UCSD-AML1 (cell line): ENCODE measurements at regions not wholly inside any gene's neighbourhood (a gene's known extent, or its start where the extent isn't known, plus 50 kb on each side); places are given as distances from the start of the nearest gene placed in this dataset.

Experiments
- DNase-seq: peaks from one replicate; lab custom pipeline; 2025; ENCODE audit not compliant: unreplicated experiment; lab: John Stamatoyannopoulos, UW

DNA sequence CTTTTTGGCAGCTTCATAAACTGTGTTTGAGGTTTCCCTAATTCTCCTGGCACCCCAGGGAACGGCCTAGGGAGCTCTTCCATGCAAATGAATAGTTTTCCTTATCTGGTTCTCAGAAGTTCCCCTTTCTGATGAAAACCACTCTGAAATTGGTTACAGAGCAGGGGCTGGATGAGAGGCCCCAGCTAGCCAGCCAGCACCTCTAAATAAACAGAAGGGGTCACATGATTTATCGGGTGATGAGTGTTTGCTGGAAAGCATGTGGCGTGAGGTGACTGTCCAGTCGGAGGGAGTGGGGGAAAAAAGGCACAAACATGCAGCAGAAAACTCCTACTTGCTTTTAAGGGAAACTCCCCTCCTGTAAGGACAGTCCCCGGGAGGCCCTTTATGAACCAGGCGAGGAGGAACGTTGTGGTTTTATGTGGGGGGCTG lies 261.2 kb upstream of the ANKRD55 start:
- DNase-seq, result peak; percentile 32

GRCh38 chr5:56493766-56494165 lies 260.6 kb upstream of the ANKRD55 start:
- DNase-seq, result no peak

DNA sequence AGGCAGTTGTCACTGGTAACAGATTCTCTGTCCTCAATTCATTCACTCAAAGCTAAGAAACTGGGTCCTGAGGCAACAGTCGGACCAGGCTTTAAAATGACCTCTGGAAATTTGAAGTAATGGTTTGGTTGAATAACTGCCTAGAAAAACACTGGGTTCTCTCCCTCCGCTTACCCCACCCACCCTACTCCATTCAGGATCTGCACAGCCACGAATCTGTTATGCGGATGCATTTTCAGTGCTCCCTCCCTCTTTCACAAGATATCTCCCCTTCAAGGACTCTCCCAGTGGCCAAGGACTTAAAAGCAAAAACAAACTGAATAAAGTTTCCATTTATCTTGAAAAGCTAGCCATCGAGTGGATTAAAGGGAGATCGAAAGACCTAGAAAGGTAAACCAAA lies 260.2 kb upstream of the ANKRD55 start:
- no peak for DNase-seq

DNA sequence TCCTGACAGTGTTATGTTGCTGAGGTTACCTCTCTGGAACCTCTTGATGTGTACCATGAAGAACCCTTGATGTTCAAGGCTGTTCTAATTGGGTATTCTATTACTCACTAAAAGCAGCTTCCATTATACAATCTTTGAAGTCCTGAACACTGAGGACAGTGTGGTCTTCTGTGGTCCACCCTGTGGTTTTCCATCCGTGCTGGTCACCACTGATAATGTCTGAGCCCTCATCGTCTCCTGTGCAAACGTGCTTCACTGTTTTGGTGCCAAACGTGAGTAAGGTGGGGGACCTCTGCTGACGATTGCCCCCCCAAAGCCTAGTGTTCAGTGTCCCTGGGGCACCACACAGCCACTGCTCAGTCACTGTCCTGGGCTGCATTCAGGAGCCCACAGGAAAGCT lies 259.7 kb upstream of the ANKRD55 start:
- no peak for DNase-seq

- DNase-seq, result no peak
Measured at GRCh38 chr5:56490971-56491468, 257.9 kb upstream of the ANKRD55 start.

GRCh38 chr5:56489272-56489671 lies 256.1 kb upstream of the ANKRD55 start:
- no peak for DNase-seq

DNA sequence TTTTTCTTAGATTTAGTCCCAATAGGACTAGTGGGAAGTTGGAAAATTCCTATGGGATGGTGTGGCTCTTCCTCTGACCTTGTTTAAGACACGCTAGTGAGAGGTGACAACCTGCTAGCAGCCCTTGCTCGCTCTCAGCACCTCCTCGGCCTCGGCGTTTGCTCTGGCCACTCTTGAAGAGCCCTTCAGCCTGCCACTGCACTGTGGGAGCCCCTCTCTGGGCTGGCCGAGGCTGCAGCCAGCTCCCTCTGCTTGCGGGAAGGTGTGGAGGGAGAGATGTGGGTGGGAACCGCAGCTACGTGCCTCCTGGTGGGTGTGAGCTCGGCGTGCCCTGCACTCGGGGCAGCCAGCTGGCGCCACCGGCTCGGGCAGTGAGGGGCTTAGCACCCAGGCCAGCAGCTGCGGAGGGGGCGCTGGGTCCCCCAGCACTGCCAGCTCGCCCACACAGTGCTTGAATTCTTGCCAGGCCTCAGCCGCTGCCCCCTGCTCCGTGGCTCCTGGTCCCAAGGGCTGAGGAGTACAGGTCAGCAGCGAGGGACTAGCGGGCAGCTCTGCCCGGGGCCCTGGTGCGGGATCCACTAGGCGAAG lies 254.5 kb upstream of the ANKRD55 start:
- no peak for DNase-seq

- DNase-seq, result no peak
Measured at GRCh38 chr5:56482363-56482762, 249.2 kb upstream of the ANKRD55 start.

DNA sequence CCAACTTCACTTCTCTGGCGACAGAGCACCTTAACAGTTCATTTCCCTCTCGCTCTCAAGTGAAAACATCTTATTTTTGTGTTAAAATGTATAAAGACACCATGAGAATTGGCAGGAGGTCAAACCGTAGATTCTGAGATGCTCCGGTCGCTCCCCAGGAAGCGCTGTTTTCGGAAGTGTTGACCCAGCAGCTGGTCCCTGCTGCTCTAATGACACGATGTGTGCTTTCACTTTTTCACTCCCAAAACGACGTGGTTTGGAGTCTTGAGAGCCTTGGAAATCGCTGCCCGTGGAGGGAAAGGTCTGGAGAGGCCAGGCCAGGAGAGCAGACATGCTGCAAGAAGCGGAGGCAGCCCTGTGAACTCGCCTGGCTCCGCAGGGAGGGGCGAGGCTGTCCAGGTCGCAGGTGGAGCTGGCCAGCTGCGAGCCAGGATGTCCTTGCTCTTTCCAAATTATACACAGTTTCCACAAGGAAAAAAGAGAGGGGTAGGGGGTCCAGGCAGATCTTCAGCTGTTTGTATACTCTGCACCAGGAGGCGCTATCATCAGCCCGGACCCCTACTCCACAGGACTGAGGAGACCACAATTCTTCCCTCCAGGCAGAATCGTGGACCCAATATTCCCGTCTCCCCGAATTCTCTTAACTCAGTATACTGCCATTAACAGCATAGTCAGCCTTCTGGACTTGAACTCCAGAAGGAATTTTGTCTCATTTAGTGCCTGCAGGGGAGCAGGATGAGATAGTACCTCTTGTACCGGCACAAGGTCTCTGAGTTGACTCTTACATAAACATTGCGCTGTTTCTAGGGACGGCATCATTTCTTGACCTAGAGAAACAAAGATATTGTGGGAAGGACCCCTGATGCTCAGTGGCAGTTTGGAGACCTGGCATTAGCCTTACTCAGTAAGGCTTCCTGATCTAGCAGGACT lies 248.6 kb upstream of the ANKRD55 start:
- DNase-seq, result no peak

DNA sequence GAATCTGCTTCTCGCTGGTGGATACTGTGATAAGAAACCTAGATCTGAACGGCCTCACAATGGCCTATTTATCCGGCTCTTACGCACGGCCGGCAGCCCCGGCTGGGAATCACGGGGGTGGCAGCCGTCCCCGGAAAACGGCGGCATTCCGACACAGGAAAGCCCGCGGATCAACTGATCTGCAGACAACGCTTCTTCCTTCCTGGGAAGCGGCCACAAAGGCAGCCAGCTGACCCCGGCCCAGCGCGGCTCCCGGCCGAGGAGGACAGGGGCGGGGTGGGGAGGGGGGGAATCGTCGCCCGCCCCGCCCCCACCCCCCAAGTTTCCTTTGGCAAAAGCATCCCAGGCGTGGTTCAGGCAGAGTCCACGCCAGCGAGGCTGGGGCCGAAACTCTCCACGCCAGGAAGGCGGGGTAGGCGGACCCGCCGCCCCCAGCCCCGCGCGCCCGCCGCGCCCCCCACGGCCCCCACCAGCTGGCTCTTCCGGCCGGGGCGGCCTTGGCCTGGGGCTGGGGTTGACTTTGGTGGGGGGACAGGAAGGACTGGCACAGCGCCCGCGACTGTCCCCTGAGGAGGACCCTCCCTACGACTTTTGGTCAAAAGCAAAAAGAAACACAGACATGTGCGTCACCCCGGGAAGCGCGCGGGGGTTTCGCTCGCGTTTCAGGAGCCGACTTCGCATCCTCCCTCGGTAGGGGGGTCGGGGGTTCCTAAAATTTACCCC lies 247.7 kb upstream of the ANKRD55 start:
- peak; percentile 18 for DNase-seq

- DNase-seq, result no peak
Measured at GRCh38 chr5:56480078-56480704, 247.1 kb upstream of the ANKRD55 start.

DNA sequence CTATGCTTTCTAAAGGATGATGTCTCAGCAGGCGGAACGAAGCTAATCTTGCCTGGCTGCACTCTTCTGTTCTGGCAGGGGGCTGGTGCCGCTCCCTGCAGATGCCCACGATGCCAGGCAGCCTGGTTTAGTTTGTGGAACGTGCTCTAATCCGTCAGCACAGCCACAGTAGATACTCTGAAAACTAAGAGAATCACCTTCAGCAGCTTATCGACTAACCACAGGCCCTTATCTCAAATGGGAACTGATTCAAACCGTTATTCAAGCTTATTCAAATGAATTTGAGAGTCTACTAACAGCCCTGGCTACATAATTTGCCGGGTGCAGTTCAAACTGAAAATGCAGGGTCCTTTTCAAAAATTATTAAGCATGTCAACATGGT lies 246.6 kb upstream of the ANKRD55 start:
- DNase-seq, result no peak

DNA sequence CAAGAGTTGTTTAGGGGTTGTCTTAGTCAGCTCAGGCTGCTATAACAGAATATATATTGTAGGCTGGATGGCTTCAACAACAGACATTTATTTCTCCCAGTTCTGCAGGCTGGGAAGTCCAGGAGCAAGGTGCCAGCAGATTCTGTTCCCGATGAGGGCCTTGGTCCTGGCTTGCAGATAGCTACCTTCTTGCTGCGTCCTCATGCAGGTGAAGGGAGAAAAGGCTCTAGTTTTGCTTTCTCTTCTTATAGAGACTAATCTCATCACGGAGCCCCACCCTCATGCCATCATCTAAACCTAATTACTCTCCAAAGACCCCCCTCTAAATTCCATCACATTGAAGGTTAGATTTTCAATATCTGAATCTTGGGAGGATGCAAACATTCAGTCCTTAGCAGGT lies 246.0 kb upstream of the ANKRD55 start:
- no peak for DNase-seq

GRCh38 chr5:56478062-56478461 lies 244.9 kb upstream of the ANKRD55 start:
- no peak for DNase-seq

GRCh38 chr5:56476487-56476856 lies 243.3 kb upstream of the ANKRD55 start:
- DNase-seq, result no peak

DNA sequence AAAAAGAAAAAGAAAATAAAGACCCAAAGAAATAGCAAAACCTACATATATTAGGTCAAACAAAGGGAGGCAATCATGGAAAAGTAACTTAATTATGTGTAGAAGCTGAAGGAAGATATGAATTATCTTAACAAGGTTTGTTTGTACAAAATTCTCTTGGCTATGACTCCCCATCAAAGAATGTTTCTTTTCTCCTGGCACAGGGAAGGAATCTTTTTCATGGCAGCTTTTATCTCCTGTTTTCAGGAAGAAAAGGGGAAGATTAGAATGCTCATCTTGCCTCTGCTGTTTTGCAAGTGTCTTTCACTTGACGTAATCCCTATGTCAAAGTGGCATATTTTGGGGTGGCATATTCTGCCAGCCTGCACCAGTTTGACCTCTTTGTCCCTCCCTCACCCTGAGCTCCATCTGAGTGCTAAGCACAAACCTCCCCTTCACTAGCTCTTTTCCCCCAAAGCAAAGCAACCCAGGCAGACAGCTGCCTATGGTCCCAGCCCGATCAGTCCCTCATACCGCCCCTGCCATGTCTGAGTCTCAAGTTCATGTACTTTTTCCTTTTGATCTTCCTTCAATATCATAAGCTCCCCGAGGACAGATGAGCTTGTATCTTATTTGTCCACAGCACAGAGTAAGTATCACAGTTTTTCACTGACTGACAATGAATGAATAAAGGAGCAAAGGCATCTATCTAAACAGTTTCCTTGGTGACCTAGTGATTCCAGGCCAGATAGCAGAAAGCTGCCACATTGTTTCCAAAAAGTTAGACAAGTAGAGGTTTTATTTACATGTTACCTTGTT lies 242.8 kb upstream of the ANKRD55 start:
- no peak for DNase-seq

DNA sequence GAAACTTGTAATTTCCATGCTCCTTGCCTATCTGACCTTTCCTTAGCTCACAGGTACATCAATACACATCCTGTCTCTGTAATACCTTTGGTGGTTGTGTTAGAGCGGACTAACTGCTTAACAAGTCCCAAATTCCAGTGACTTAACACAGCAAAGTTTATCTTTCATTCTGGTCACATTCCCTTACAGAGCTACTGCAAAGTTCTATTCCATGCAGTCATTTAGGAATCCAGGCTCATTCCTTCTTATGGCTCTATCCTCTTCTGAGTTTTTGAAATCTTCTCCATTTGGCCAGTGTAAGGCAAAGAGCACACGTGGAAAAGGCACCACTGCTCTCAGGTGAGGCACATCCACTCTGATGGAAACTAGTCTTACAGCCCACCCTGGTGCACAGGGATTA lies 238.6 kb upstream of the ANKRD55 start:
- no peak for DNase-seq

DNA sequence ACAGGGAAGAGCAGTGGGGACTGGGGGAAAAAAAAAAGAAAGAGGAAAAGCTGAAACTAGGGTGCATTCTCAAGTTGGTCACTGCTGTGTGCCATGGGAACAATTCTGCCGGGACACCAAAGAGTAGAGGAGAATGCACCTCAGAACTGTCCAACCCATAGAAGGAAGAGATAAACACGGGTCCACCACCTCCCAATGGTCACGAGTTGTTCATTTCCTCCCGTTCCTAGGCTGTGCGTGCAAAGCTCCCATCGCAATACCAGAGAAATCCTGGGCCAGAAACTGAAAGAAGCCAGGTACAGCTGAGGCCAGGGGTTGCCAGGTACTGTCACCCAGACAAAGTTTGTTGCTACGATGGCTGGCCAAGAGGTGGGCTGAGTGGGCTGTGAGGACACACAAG lies 236.9 kb upstream of the ANKRD55 start:
- no peak for DNase-seq

GRCh38 chr5:56468277-56468676 lies 235.1 kb upstream of the ANKRD55 start:
- DNase-seq, result no peak

DNA sequence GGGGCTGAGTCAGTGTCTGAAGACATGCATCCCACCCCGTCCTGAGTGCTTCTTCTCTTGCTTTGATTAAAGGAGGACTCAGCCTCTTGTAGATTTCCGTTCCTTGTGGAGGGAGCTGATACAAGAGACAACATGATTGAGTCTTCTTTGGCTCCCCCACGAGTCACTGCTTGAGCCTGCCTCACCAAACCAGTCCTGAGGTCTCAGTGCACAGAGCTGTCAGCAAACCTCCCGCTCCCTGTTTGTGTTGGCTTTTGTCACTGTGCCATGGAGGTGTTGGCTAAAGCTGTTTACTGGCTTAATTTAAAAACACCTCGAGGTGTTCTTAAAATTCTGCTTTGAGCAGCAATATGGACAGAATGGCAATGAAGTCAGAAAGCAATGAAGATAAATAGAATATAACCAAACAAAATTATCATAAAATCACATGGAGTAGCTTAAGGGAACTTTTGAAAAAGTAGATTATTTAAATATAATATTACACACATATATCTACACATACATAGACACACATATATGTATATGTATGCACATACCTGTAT lies 234.1 kb upstream of the ANKRD55 start:
- no peak for DNase-seq
